HepG2 (cell line): ENCODE measurements at regions not wholly inside any gene's neighbourhood (a gene's known extent, or its start where the extent isn't known, plus 50 kb on each side); places are given as distances from the start of the nearest gene placed in this dataset.

Experiments
- GATAD1 ChIP-seq: IDR thresholded peaks from 2 replicates; pipeline ENCODE4 v1.6.1; 2016; ENCODE audit warnings: missing genetic modification reagents, missing compliant biosample characterization
- MEIS2 ChIP-seq: sonication (generic); formaldehyde crosslinking; IDR thresholded peaks from 2 replicates; pipeline ENCODE4 v1.9.0; 2021; ENCODE audit warnings: mild to moderate bottlenecking, missing genetic modification reagents
- NR1H2 ChIP-seq: sonication (generic); formaldehyde crosslinking; IDR thresholded peaks from 2 replicates; pipeline ENCODE4 v1.8.1; 2022; ENCODE audit warnings: low read depth, missing genetic modification reagents, borderline replicate concordance
- NR3C1 ChIP-seq: sonication (generic); formaldehyde crosslinking; IDR thresholded peaks from 2 replicates; pipeline ENCODE4 v1.4.0; 2020; ENCODE audit warnings: missing genetic modification reagents
- RXRA ChIP-seq: sonication (generic); formaldehyde crosslinking; IDR thresholded peaks from 2 replicates; pipeline ENCODE4 v1.5.1; 2020; ENCODE audit warnings: missing genetic modification reagents
- ZBTB44 ChIP-seq: sonication (generic); formaldehyde crosslinking; IDR thresholded peaks from 2 replicates; pipeline ENCODE4 v1.4.0; 2020; ENCODE audit warnings: missing genetic modification reagents
- ZEB1 ChIP-seq: IDR thresholded peaks from 2 replicates; pipeline ENCODE4 v1.6.1; 2012; ENCODE audit warnings: mild to moderate bottlenecking, low read depth, inconsistent platforms; ENCODE audit not compliant: insufficient replicate concordance
- ZFX ChIP-seq: sonication (generic); formaldehyde crosslinking; IDR thresholded peaks from 2 replicates; pipeline ENCODE4 v1.4.0; 2020; ENCODE audit warnings: mild to moderate bottlenecking, low read depth, missing genetic modification reagents, moderate library complexity
- ZNF17 ChIP-seq: sonication (generic); formaldehyde crosslinking; IDR thresholded peaks from 2 replicates; pipeline ENCODE4 v1.5.0; 2020; ENCODE audit warnings: mild to moderate bottlenecking, missing genetic modification reagents
- ZNF7 ChIP-seq: IDR thresholded peaks from 2 replicates; pipeline ENCODE4 v1.6.1; 2016; ENCODE audit warnings: missing biosample characterization, missing genetic modification reagents
- ZNF816 ChIP-seq: sonication (generic); formaldehyde crosslinking; IDR thresholded peaks from 2 replicates; pipeline ENCODE4 v1.8.0; 2022; ENCODE audit warnings: missing genetic modification reagents, mild to moderate bottlenecking, borderline replicate concordance
- ZUFSP ChIP-seq: sonication (generic); formaldehyde crosslinking; IDR thresholded peaks from 2 replicates; pipeline ENCODE4 v1.9.0; 2021; ENCODE audit warnings: missing genetic modification reagents, mild to moderate bottlenecking, borderline replicate concordance

- no peak for TF ChIP-seq ZUFSP (CRISPR knock-in tag)
- no peak for TF ChIP-seq ZEB1
- TF ChIP-seq NR1H2 (CRISPR knock-in tag): no peak
- TF ChIP-seq ZNF816 (CRISPR knock-in tag): no peak
- no peak for TF ChIP-seq ZFX (CRISPR knock-in tag)
- no peak for TF ChIP-seq ZNF7
- no peak for TF ChIP-seq RXRA (CRISPR knock-in tag)
- TF ChIP-seq ZNF17 (CRISPR knock-in tag): no peak
- no peak for TF ChIP-seq ZBTB44
- TF ChIP-seq NR3C1 (CRISPR knock-in tag): no peak
- TF ChIP-seq GATAD1 (CRISPR knock-in tag): no peak
- TF ChIP-seq MEIS2 (CRISPR knock-in tag): no peak
Observed at GRCh38 chr12:22116376-22116775, 70.4 kb downstream of the CMAS start (continued).
